K562 (cell line): ENCODE measurements at regions not wholly inside any gene's neighbourhood (a gene's known extent, or its start where the extent isn't known, plus 50 kb on each side); places are given as distances from the start of the nearest gene placed in this dataset.

Experiments used
- BRCA1 ChIP-seq, 2 experiments: fragments of 450-650 bp in 1 of 2; sonication (generic) in 1 of 2; formaldehyde crosslinking in 1 of 2; IDR thresholded peaks; 2 replicates each; pipeline versions ENCODE4 v1.5.0 to v1.6.1; 2017 to 2020; ENCODE audit warnings: mild to moderate bottlenecking in 1 of 2, missing genetic modification reagents in 1 of 2
- GATAD2B ChIP-seq: fragments of 450-650 bp; IDR thresholded peaks from 2 replicates; pipeline ENCODE4 v1.6.1; 2017; ENCODE audit warnings: mild to moderate bottlenecking, borderline replicate concordance
- NEUROD1 ChIP-seq: fragments of 150-350 bp; IDR thresholded peaks from 2 replicates; pipeline ENCODE4 v1.6.1; 2014; ENCODE audit warnings: borderline replicate concordance, low read length, low read depth; ENCODE audit not compliant: partially characterized antibody
- NFE2 ChIP-seq: IDR thresholded peaks from 2 replicates; pipeline ENCODE4 v1.6.1; 2014; ENCODE audit warnings: antibody characterized with exemption, low read depth
- POLR2A ChIP-seq: fragments of 450-650 bp; conservative IDR thresholded peaks from 2 replicates; pipeline ENCODE4 v1.6.1; 2016
- SMAD3 ChIP-seq: fragments of 450-650 bp; formaldehyde crosslinking; conservative IDR thresholded peaks from 2 replicates; pipeline ENCODE4 v1.4.0; 2020; ENCODE audit warnings: mild to moderate bottlenecking
- TF ChIP-seq, protein P1 (sequence below): sonication (generic); formaldehyde crosslinking; IDR thresholded peaks from 2 replicates; pipeline ENCODE4 v1.8.0; 2022; ENCODE audit warnings: mild to moderate bottlenecking, low read depth, missing genetic modification reagents
- TF ChIP-seq, protein P2 (sequence below): fragments of 250-450 bp; sonication (Bioruptor Pico); IDR thresholded peaks from 2 replicates; pipeline ENCODE4 v1.5.1; 2021; ENCODE audit warnings: mild to moderate bottlenecking
- TF ChIP-seq, protein P3 (sequence below): fragments of 250-450 bp; sonication (Bioruptor Pico); IDR thresholded peaks from 2 replicates; pipeline ENCODE4 v1.8.0; 2021; ENCODE audit warnings: moderate library complexity, mild to moderate bottlenecking, inconsistent platforms
- TF ChIP-seq, protein P4 (sequence below): sonication (generic); formaldehyde crosslinking; IDR thresholded peaks from 2 replicates; pipeline ENCODE4 v1.9.0; 2022; ENCODE audit warnings: mild to moderate bottlenecking, missing genetic modification reagents
- TF ChIP-seq, protein P5 (sequence below): fragments of 450-650 bp; IDR thresholded peaks from 2 replicates; pipeline ENCODE4 v1.6.1; 2017; ENCODE audit warnings: mild to moderate bottlenecking, moderate library complexity
- TF ChIP-seq, protein P6 (sequence below): fragments of 150-350 bp; IDR thresholded peaks from 2 replicates; pipeline ENCODE4 v1.6.1; 2014; ENCODE audit warnings: low read depth, mild to moderate bottlenecking, low read length, borderline replicate concordance

DNA sequence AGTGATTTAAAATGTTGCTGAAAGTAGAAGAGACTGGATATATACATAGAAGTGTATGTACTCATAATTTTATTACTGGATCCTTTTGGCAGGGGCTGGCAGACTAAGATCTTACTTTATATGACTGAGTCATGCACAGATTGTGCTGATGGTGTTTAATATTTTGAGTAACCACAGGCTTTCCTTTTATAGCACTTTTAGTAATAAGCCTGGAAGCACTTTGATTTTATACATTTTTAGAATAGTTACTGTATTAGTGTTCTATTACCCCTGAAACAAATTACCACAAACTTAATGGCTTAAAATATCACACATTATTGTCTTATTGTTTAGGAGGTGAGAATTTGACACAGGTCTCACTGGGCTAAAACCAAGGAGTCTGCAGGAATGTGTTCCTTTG is 113.4 kb upstream of the CDH8 start:
- TF ChIP-seq GATAD2B (no peak), BRCA1 (IDR thresholded peaks at IDR 0.05) (no peak), BRCA1 (CRISPR knock-in tag; IDR thresholded peaks at IDR 0.05) (no peak), NEUROD1 (no peak), SMAD3 (CRISPR knock-in tag) (no peak), POLR2A (no peak), NFE2 (no peak)
- TF ChIP-seq, protein P1, sequence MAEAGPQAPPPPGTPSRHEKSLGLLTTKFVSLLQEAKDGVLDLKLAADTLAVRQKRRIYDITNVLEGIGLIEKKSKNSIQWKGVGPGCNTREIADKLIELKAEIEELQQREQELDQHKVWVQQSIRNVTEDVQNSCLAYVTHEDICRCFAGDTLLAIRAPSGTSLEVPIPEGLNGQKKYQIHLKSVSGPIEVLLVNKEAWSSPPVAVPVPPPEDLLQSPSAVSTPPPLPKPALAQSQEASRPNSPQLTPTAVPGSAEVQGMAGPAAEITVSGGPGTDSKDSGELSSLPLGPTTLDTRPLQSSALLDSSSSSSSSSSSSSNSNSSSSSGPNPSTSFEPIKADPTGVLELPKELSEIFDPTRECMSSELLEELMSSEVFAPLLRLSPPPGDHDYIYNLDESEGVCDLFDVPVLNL (CRISPR knock-in tag): no peak
- TF ChIP-seq, protein P2, sequence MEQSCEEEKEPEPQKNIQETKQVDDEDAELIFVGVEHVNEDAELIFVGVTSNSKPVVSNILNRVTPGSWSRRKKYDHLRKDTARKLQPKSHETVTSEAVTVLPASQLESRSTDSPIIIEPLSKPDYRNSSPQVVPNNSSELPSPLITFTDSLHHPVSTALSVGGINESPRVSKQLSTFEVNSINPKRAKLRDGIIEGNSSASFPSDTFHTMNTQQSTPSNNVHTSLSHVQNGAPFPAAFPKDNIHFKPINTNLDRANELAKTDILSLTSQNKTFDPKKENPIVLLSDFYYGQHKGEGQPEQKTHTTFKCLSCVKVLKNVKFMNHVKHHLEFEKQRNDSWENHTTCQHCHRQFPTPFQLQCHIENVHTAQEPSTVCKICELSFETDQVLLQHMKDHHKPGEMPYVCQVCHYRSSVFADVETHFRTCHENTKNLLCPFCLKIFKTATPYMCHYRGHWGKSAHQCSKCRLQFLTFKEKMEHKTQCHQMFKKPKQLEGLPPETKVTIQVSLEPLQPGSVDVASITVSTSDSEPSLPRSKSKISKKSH (CRISPR knock-in tag): no peak
- TF ChIP-seq, protein P3, sequence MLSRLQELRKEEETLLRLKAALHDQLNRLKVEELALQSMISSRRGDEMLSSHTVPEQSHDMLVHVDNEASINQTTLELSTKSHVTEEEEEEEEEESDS (CRISPR knock-in tag): no peak
- TF ChIP-seq, protein P4, sequence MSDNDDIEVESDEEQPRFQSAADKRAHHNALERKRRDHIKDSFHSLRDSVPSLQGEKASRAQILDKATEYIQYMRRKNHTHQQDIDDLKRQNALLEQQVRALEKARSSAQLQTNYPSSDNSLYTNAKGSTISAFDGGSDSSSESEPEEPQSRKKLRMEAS (CRISPR knock-in tag): no peak
- TF ChIP-seq, protein P5, sequence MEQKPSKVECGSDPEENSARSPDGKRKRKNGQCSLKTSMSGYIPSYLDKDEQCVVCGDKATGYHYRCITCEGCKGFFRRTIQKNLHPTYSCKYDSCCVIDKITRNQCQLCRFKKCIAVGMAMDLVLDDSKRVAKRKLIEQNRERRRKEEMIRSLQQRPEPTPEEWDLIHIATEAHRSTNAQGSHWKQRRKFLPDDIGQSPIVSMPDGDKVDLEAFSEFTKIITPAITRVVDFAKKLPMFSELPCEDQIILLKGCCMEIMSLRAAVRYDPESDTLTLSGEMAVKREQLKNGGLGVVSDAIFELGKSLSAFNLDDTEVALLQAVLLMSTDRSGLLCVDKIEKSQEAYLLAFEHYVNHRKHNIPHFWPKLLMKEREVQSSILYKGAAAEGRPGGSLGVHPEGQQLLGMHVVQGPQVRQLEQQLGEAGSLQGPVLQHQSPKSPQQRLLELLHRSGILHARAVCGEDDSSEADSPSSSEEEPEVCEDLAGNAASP: no peak
- TF ChIP-seq, protein P6, sequence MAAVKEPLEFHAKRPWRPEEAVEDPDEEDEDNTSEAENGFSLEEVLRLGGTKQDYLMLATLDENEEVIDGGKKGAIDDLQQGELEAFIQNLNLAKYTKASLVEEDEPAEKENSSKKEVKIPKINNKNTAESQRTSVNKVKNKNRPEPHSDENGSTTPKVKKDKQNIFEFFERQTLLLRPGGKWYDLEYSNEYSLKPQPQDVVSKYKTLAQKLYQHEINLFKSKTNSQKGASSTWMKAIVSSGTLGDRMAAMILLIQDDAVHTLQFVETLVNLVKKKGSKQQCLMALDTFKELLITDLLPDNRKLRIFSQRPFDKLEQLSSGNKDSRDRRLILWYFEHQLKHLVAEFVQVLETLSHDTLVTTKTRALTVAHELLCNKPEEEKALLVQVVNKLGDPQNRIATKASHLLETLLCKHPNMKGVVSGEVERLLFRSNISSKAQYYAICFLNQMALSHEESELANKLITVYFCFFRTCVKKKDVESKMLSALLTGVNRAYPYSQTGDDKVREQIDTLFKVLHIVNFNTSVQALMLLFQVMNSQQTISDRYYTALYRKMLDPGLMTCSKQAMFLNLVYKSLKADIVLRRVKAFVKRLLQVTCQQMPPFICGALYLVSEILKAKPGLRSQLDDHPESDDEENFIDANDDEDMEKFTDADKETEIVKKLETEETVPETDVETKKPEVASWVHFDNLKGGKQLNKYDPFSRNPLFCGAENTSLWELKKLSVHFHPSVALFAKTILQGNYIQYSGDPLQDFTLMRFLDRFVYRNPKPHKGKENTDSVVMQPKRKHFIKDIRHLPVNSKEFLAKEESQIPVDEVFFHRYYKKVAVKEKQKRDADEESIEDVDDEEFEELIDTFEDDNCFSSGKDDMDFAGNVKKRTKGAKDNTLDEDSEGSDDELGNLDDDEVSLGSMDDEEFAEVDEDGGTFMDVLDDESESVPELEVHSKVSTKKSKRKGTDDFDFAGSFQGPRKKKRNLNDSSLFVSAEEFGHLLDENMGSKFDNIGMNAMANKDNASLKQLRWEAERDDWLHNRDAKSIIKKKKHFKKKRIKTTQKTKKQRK: no peak
